ENCODE measurements at regions not wholly inside any gene's neighbourhood (a gene's known extent, or its start where the extent isn't known, plus 50 kb on each side); places are given as distances from the start of the nearest gene placed in this dataset.

DNA sequence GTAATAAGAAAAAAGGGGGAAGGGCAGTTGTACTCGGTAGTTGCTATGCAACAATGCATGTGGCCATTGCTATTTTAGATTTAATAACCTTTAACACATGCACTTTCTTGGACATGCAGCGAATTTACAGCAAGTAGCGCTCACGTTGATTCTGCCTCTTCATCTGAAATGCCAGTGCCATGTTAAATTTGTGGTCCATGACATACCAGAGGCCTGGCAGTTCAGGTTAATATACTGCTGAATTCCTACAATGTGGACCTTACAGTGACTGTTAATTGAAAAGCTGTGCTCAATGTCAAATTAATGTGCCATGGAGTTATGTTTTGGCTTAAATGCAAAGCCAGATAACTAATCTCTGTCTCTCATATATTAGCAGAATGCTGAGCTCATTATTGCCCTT is 699.7 kb downstream of the DOK5 start:
- POLR2A ChIA-PET, result no interaction called here
- DNase-seq (ENCODE audit: extremely low spot score), result no peak
- TF ChIP-seq ELF4 (IDR thresholded peaks at IDR 0.05) (no peak), SUZ12 (IDR thresholded peaks at IDR 0.05) (no peak), L3MBTL2 (conservative IDR thresholded peaks at IDR 0.05) (no peak), HDGF (IDR thresholded peaks at IDR 0.05; ENCODE audit: borderline replicate concordance) (no peak)
- CTCF ChIA-PET, result no interaction called here

DNA sequence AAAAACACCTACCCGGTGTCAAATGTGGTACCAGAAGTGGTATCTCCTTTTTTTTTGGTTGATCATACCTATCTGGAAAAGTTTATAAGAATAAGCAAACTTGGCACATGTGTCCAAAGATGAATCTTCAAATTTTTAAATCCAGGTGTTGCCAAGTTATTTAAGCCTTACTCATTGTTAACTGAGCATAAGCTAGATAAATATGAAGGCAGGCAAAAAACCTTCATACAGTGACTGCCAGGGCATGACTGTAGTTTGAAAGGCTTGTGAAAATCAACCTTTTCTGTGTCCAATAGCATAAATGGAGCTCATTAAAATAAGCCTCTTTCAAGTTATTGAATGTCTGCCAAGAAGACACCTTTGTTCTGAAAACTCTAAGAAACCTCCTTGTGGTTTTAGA is 699.2 kb downstream of the DOK5 start:
- TF ChIP-seq FOXK2 (IDR thresholded peaks at IDR 0.05) (no peak), CTBP1 (IDR thresholded peaks at IDR 0.05; ENCODE audit: borderline replicate concordance) (no peak), SUZ12 (IDR thresholded peaks at IDR 0.05) (no peak), TARDBP (IDR thresholded peaks at IDR 0.05) (no peak), BHLHE40 (IDR thresholded peaks at IDR 0.05; ENCODE audit: borderline replicate concordance) (no peak), FOXM1 (IDR thresholded peaks at IDR 0.05; ENCODE audit: borderline replicate concordance) (no peak), HDGF (IDR thresholded peaks at IDR 0.05; ENCODE audit: borderline replicate concordance) (no peak), L3MBTL2 (conservative IDR thresholded peaks at IDR 0.05) (no peak), ARNT (IDR thresholded peaks at IDR 0.05) (no peak), NFRKB (IDR thresholded peaks at IDR 0.05) (no peak)
- CTCF ChIA-PET, result no interaction called here
- POLR2A ChIA-PET, result no interaction called here
- DNase-seq (ENCODE audit: extremely low spot score), result no peak

DNA sequence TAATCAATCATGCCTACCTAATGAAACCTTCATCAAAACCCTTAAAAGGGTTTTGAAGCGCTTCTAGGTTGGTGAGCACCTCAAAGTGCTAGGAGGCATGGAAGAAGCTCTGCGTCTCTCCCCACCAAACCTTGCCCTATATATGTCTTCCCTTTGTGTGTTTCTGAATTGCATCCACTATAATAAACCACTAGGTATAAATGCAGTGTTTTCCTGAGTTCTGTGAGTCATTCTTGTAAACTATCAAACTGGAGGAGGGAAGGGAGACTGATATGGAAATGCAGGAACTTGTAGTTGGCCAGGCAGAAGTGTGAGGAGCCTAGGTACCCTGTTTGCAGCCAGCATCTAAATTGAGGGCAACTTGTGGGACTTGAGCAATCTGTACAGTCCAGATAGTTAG is 698.8 kb downstream of the DOK5 start:
- TF ChIP-seq ZNF384 (IDR thresholded peaks at IDR 0.05) (no peak), ARNT (IDR thresholded peaks at IDR 0.05) (no peak), FOXK2 (IDR thresholded peaks at IDR 0.05) (no peak), TARDBP (IDR thresholded peaks at IDR 0.05) (no peak), SUZ12 (IDR thresholded peaks at IDR 0.05) (no peak), HDGF (IDR thresholded peaks at IDR 0.05; ENCODE audit: borderline replicate concordance) (no peak), FOXA1 (IDR thresholded peaks at IDR 0.05) (no peak), L3MBTL2 (conservative IDR thresholded peaks at IDR 0.05) (no peak), CTBP1 (IDR thresholded peaks at IDR 0.05; ENCODE audit: borderline replicate concordance) (no peak), ELF4 (IDR thresholded peaks at IDR 0.05) (no peak), LEF1 (IDR thresholded peaks at IDR 0.05; ENCODE audit: borderline replicate concordance) (no peak), BHLHE40 (IDR thresholded peaks at IDR 0.05; ENCODE audit: borderline replicate concordance) (no peak), NFRKB (IDR thresholded peaks at IDR 0.05) (no peak), FOXM1 (IDR thresholded peaks at IDR 0.05; ENCODE audit: borderline replicate concordance) (no peak), SP1 (IDR thresholded peaks at IDR 0.05) (no peak)
- TF ChIP-seq, protein P1, sequence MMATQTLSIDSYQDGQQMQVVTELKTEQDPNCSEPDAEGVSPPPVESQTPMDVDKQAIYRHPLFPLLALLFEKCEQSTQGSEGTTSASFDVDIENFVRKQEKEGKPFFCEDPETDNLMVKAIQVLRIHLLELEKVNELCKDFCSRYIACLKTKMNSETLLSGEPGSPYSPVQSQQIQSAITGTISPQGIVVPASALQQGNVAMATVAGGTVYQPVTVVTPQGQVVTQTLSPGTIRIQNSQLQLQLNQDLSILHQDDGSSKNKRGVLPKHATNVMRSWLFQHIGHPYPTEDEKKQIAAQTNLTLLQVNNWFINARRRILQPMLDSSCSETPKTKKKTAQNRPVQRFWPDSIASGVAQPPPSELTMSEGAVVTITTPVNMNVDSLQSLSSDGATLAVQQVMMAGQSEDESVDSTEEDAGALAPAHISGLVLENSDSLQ (IDR thresholded peaks at IDR 0.05), result no peak
- ChIA-PET CTCF (no interaction called here), POLR2A (no interaction called here)
- DNase-seq (ENCODE audit: extremely low spot score), result no peak

DNA sequence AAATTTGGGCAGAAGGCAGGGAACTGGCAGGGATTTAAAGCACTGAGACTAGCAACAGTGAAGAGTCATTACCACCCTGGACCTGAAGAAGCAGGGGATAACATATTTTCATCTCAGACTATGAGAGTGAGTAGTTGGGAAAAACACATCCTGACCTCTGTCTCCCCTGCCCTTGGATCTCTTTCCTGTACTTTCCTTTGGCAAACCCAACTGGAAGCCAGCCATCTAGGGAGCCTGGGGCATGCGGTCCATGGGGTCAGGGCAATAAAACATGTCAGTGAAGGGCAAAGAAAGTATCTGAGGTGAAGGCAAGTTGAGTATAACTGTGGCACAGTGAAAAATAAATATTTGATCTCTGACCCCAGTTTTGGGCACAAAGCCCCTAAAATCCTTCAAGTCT is 698.2 kb downstream of the DOK5 start:
- CTCF ChIA-PET, result no interaction called here
- POLR2A ChIA-PET, result no interaction called here
- DNase-seq (ENCODE audit: extremely low spot score), result no peak
- TF ChIP-seq ELF4 (IDR thresholded peaks at IDR 0.05) (no peak), SUZ12 (IDR thresholded peaks at IDR 0.05) (no peak), LEF1 (IDR thresholded peaks at IDR 0.05; ENCODE audit: borderline replicate concordance) (no peak), TARDBP (IDR thresholded peaks at IDR 0.05) (no peak), CTBP1 (IDR thresholded peaks at IDR 0.05; ENCODE audit: borderline replicate concordance) (no peak), ZNF384 (IDR thresholded peaks at IDR 0.05) (no peak), BHLHE40 (IDR thresholded peaks at IDR 0.05; ENCODE audit: borderline replicate concordance) (no peak), SP1 (IDR thresholded peaks at IDR 0.05) (no peak), NFRKB (IDR thresholded peaks at IDR 0.05) (no peak), FOXM1 (IDR thresholded peaks at IDR 0.05; ENCODE audit: borderline replicate concordance) (no peak), ARNT (IDR thresholded peaks at IDR 0.05) (no peak), FOXK2 (IDR thresholded peaks at IDR 0.05) (no peak), HDGF (IDR thresholded peaks at IDR 0.05; ENCODE audit: borderline replicate concordance) (no peak), FOXA1 (IDR thresholded peaks at IDR 0.05) (no peak), L3MBTL2 (conservative IDR thresholded peaks at IDR 0.05) (no peak)
- TF ChIP-seq, protein P1 (IDR thresholded peaks at IDR 0.05), result no peak

DNA sequence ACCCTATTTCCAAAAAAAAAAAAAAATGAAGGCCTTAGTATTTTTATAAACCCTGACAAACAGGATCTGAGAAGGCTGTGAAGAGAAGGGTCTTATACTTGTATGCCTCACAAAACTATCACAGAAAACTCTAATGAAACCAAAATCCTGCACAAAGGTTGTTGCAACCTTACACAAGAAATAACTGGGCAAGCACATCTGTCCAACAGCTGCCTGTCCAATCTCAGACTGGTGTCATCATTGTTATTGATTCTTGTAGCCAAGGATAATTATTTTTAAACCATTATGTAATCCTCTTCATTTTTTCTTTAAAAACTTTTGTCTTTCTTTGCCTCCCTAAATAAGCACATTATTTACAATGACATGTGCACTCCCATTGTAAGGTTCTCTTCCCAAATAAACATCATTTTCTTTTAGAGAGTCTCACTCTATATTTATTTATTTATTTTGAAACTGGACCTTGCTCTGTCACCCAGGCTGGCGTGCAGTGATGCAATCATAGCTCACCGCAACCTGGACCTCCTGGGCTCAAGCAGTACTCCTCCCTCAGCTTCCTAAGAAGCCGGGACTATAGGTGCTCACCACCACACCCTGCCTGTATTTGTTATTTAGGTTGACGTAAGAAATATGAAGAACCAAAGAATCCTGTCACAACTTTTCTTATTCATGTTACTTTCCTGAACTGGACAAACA is 697.1 kb downstream of the DOK5 start:
- POLR2A ChIA-PET, result no interaction called here
- CTCF ChIA-PET, result no interaction called here
- no peak for TF ChIP-seq SUZ12 (IDR thresholded peaks at IDR 0.05)
- TF ChIP-seq FOXM1 (IDR thresholded peaks at IDR 0.05; ENCODE audit: borderline replicate concordance), result no peak
- no peak for TF ChIP-seq BHLHE40 (IDR thresholded peaks at IDR 0.05; ENCODE audit: borderline replicate concordance)
- no peak for DNase-seq (ENCODE audit: extremely low spot score)

DNA sequence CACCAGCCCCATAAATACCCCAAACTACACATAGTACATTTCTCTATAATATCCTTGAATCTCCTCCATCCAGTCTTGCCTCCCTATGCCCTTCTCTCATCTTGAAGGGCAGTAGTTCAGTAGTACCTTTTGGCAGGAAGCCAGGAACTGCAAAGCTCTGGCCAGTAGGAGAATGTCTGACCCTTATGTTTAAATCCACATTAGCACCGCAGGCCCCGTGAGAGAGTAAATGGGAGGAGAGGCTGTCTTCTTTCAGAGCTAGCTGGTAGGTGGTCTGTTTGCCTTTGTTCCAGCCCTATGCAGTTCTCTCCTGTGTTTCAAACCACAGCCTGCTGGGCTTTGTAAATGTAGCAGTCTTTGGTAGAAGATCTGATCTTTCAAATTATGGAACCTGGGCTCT is 690.7 kb downstream of the DOK5 start:
- CTCF ChIA-PET, result no interaction called here
- TF ChIP-seq BHLHE40 (IDR thresholded peaks at IDR 0.05; ENCODE audit: borderline replicate concordance), result no peak
- TF ChIP-seq CTBP1 (IDR thresholded peaks at IDR 0.05; ENCODE audit: borderline replicate concordance), result no peak
- TF ChIP-seq L3MBTL2 (conservative IDR thresholded peaks at IDR 0.05), result no peak
- TF ChIP-seq FOXM1 (IDR thresholded peaks at IDR 0.05; ENCODE audit: borderline replicate concordance), result no peak
- no peak for TF ChIP-seq FOXA1 (IDR thresholded peaks at IDR 0.05)
- TF ChIP-seq NFRKB (IDR thresholded peaks at IDR 0.05), result no peak
- no peak for TF ChIP-seq FOXK2 (IDR thresholded peaks at IDR 0.05)
- TF ChIP-seq ZNF384 (IDR thresholded peaks at IDR 0.05), result no peak
- no peak for TF ChIP-seq ARNT (IDR thresholded peaks at IDR 0.05)
- TF ChIP-seq LEF1 (IDR thresholded peaks at IDR 0.05; ENCODE audit: borderline replicate concordance), result no peak
- TF ChIP-seq HDGF (IDR thresholded peaks at IDR 0.05; ENCODE audit: borderline replicate concordance), result no peak
- no peak for TF ChIP-seq ELF4 (IDR thresholded peaks at IDR 0.05)
- POLR2A ChIA-PET, result no interaction called here
- no peak for DNase-seq (ENCODE audit: extremely low spot score)

DNA sequence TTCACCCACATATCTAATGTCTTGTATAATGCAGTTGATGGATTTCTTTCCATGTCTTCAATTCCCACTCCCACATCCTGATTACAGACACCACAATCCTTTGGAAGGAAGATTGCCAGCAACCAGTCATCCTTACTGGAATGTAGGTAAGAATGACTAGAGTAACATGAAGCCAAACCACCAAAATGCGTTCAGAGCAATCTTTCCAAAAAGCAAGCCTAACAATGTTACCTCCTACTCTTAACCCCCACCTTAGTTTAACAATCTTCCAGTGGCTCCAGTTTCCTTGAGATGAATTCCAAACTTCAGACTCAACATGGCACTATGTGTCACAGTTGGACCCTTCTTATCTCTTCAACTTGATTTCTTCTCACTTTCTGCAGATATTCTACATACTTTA is 685.6 kb downstream of the DOK5 start:
- ChIA-PET CTCF (no interaction called here), POLR2A (no interaction called here)
- TF ChIP-seq ELF4 (IDR thresholded peaks at IDR 0.05), result no peak
- TF ChIP-seq FOXA1 (IDR thresholded peaks at IDR 0.05), result no peak
- TF ChIP-seq NFRKB (IDR thresholded peaks at IDR 0.05), result no peak
- TF ChIP-seq LEF1 (IDR thresholded peaks at IDR 0.05; ENCODE audit: borderline replicate concordance), result no peak
- TF ChIP-seq HDGF (IDR thresholded peaks at IDR 0.05; ENCODE audit: borderline replicate concordance), result no peak
- no peak for TF ChIP-seq SUZ12 (IDR thresholded peaks at IDR 0.05)
- no peak for TF ChIP-seq SP1 (IDR thresholded peaks at IDR 0.05)
- TF ChIP-seq TARDBP (IDR thresholded peaks at IDR 0.05), result no peak
- TF ChIP-seq, protein P1 (IDR thresholded peaks at IDR 0.05), result no peak
- no peak for TF ChIP-seq BHLHE40 (IDR thresholded peaks at IDR 0.05; ENCODE audit: borderline replicate concordance)
- no peak for TF ChIP-seq CTBP1 (IDR thresholded peaks at IDR 0.05; ENCODE audit: borderline replicate concordance)
- TF ChIP-seq ARNT (IDR thresholded peaks at IDR 0.05), result no peak
- DNase-seq (ENCODE audit: extremely low spot score), result no peak
